Activated naive CD8-positive, alpha-beta T cell treated with anti-CD3 and anti-CD28 coated beads, Interleukin-2, amount 50 U/mL, for 16 hours (primary cell): ENCODE measurements at regions not wholly inside any gene's neighbourhood (a gene's known extent, or its start where the extent isn't known, plus 50 kb on each side); places are given as distances from the start of the nearest gene placed in this dataset.

Experiments used
- DNase-seq: peaks from one replicate; pipeline ENCODE4 v3.0.0-alpha.2; 2020; ENCODE audit warnings: low read depth, low spot score

- DNase-seq = no peak
Measured at GRCh38 chr12:92650228-92650822, 52.5 kb upstream of the PLEKHG7 start.

DNA sequence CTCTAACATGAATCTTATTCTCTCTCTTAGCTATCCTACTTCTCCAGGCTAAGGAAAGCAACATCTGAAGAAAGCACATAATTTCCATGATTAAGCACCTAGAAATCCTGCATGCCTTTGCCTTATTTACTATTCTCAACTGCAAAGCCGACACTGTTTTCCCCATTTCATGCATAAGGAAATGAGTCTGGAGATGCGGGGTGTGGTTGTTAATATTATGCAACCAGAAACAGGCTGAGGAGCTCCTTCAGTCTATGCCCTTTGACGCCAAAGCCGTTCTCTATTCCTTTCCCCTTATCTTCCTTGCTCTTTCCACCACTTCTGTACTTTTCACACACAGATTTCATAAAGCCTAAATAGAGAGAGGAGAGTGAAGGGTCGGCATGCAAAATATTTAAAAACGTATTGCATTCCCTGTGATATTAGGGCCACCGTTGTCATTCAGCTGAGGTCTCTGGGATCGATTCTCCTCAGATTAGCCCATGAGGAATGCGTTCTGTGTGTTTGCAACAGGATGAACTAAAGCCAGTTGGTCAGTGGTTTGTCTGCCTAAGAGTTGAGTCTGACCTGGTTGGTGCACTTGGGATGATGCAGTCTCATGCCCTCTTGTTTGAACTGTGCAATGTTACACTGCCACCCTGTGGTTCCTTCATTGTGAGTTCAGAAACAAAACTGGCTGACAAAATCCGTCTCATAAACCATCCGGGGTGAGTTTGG lies 53.1 kb upstream of the PLEKHG7 start:
- DNase-seq = peak; percentile 14

GRCh38 chr12:92648242-92649031 lies 54.4 kb upstream of the PLEKHG7 start:
- DNase-seq = no peak

- no peak for DNase-seq
Measured at GRCh38 chr12:92641291-92641690, 61.5 kb upstream of the PLEKHG7 start.

- no peak for DNase-seq
Measured at GRCh38 chr12:92640691-92641090, 62.1 kb upstream of the PLEKHG7 start.

GRCh38 chr12:92639017-92639416 lies 63.8 kb upstream of the PLEKHG7 start:
- no peak for DNase-seq

GRCh38 chr12:92634730-92635129 lies 68.1 kb upstream of the PLEKHG7 start:
- no peak for DNase-seq

DNA sequence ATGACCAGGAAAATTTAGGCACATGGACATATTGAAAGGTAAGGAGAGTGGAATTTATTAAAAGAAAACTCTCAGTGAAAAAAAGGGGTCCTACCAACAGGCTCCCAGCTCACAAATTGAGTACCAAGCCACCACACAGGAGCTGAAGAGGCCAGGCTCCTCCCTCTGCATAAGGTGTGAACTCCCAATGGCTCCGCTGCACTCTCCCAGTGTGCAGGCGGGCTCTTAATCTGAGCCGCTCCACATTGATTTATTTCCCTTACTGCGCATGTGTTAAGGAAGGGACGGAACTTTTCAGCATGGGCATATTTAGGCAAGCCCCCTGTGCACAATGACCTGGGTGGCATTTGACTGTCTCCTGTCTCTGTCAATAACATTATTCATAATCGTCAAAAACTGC lies 68.6 kb upstream of the PLEKHG7 start:
- no peak for DNase-seq

- DNase-seq = no peak
Measured at GRCh38 chr12:92630968-92631367, 71.8 kb upstream of the PLEKHG7 start.

DNA sequence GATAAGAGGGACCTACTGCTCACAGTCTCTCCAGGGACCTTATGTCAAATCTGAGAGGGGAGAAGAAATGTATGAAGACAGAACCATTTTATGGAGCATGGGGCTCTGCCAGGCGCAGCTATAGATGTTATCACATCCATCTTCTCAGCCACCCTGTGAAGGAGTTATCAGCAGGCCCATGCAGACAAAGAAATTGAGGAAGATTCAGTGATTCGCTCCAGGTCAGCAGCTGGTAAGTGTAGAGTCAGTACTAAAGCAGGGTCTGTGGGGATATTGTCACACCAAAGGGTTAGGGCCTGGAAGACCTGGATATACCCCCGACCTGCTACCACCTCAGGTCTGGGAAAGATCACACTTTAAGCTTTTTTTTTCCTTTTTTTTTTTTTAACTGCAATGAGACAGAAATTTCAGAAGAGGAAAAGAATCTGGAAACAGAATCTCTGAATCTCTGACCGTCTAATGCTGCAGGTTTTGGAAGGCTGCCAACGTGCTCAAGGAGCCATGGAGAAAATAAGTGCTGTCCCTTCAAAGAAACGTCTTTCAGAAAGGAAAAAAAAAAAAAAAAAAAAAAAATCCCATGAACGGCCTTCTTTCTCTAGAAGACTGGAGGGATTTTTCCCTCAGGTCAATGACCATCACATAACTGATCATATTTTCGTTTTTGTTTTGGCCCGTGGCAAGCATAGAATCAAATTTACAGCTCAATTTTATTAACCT lies 73.3 kb upstream of the PLEKHG7 start:
- DNase-seq = no peak

DNA sequence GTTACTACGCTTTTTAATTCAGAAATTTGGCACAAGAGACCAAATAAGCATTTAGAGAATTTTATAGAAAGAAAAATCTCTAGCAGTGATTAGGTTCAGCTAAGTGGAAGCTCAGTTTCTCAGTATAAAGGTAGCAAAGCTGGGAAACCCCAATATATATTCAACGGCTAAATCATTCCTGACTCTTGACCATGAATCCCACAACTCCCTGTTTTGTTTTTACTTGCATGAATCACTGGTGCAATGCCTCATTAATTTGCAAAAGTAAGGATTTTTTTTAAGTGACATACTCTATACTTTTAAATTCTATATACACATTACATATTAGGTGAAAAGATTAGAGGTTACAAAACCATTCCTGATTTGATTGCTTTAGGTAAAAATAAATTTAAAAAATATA lies 74.3 kb upstream of the PLEKHG7 start:
- DNase-seq = no peak

DNA sequence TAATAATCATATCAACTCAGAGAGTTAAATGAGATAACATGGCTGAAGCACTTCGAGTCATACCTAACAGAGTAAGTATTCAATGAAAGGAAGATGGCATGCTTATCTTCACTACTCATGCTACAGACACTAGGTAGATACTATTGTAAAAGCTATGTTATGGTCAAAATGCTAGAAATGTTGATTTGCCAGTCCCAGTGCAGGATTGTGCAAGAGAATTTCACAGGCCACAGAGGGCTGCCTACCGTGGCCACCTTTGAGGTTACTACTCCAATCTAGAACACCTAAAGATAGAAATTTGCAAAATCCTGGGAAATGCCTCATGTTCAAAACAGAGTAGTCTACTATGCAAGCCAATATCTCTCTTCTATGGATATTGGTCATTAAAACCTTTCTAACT lies 75.3 kb upstream of the PLEKHG7 start:
- DNase-seq = no peak

GRCh38 chr12:92625639-92626310 lies 77.0 kb upstream of the PLEKHG7 start:
- no peak for DNase-seq

- DNase-seq = no peak
Measured at GRCh38 chr12:92624236-92624635, 78.6 kb upstream of the PLEKHG7 start.

DNA sequence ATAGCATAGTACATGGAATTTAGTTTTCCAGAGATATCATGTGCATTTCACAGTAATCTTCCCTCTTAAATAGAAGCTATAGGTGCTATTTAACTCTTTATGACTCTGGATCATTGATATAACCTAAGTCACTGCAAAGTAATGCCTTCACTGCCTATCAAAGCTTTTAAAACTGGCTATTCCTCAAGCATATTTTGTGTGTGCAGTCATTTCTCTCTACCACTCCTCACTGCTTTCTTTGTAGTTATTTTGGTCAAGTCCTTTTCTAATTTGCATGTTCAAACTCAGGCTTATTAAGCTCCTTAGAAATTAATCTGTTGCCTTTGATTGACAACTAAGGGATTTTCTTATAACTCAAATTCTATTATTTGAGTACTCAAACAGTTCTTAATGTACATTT lies 79.4 kb upstream of the PLEKHG7 start:
- no peak for DNase-seq

GRCh38 chr12:92621833-92622232 lies 81.0 kb upstream of the PLEKHG7 start:
- no peak for DNase-seq

- DNase-seq = no peak
Measured at GRCh38 chr12:92621312-92621711, 81.5 kb upstream of the PLEKHG7 start.

DNA sequence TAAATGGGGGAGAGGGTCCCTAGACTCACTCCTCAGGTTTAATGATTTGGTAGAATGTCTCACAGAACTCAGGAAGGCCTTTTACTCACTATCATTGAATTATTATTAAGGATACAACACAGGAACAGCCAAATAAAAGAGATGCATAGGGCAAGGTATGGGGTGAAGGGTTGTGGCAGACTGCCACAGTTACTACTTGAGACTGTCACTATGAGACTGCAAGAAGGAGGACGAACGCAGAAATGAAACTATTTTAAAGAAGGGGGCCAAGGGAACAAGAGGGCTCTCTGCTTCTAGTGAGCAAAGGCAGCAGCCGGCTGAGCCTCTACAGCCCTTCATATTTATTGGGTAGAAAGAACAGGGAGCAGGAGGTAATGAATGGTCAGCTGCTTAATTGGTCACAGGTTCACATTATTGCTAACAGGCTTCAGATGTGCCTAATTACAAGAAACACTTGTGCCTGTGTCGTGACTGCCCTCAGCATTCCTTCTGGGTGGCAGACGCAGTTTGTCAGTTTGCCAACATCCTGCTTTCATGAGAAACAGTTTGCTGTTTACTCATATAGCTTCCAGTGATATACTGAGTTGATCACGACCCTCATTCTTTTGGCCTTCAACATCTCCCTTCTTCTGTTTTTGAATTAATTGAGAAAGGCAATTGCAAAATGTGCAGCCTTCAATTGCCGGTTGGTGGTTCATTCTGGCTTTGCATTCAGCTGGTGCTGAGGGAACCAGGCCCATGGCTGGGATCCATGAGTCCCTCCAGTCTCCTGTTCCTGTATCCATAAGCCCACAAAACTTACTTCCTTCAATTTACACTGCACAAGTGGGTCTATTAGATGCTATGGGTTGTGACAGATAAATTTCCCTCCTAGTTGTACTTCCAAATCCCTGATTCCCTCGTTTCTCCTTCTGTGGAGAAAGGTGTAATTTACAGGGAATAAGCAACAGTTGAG lies 82.8 kb upstream of the PLEKHG7 start:
- no peak for DNase-seq

DNA sequence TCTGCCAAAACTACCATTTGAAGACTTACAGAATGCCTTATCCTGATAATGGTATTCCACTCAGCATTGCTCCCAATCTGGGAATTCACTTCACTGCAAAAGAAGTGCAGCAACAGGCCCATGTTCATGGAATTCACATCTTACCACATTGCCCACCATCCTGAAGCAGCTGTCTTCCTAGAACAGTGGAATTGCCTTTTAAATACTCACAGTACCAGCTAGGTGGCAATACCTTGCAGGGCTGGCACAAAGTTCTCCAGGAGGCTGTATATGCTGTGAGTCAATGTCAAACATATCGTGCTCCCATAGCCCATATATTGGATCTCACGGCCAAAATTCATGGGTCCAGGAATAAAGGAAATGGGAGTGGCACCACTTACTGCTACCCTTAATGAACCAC lies 83.8 kb upstream of the PLEKHG7 start:
- no peak for DNase-seq

GRCh38 chr12:92615703-92616102 lies 87.1 kb upstream of the PLEKHG7 start:
- DNase-seq = no peak
